HG03108 (cell line): ENCODE measurements at regions not wholly inside any gene's neighbourhood (a gene's known extent, or its start where the extent isn't known, plus 50 kb on each side); places are given as distances from the start of the nearest gene placed in this dataset.

ENCODE experiments used
- ATAC-seq: cut with Tn5 transposase; IDR thresholded peaks from one replicate; pipeline ENCODE4 v1.9.1; 2021; ENCODE audit warnings: moderate library complexity; ENCODE audit not compliant: unreplicated experiment

DNA sequence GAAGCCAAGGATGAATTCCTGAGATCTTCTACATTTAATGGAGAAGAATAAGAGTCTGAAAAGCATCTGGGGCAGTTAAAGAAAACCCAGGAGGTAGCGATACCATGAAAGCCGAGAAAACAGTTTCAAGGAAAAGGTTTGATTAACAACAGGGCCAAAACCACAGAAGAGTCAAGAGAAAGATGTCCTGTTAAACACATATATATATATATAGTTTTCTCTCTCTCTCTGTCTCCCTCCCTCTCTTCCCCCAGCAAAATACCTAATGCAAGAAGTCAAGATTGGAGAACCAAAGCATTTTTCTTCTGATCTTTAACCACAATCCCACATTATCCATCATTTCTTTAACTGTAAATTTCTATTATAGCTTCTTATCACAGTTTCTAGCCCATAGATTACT is 261.4 kb downstream of the SNX13 start:
- no peak for ATAC-seq

- no peak for ATAC-seq
Measured at GRCh38 chr7:17679458-17679857, 260.8 kb downstream of the SNX13 start.

- ATAC-seq, result no peak
Measured at GRCh38 chr7:17680026-17680425, 260.3 kb downstream of the SNX13 start.

GRCh38 chr7:17680943-17681351 is 259.3 kb downstream of the SNX13 start:
- no peak for ATAC-seq

DNA sequence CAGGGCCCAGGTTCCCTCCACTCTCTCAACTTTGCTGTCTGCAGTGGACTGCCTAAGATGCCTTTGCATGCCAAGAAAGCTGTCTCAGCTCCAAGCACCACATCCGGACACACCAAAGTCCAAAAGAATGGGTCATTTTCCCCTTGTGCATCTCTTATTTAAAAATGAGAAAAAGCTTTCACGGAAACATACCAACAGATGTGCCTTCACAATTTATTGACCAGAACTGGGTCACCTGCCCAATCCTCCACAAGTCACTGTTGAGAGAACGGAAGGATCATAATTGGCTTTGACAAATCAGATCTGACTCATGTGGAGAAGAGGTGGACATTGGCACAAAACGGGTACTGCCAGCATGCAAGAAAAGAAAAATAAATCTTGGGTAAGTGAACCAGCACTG is 258.3 kb downstream of the SNX13 start:
- ATAC-seq, result no peak

GRCh38 chr7:17682586-17682985 is 257.7 kb downstream of the SNX13 start:
- ATAC-seq, result no peak

DNA sequence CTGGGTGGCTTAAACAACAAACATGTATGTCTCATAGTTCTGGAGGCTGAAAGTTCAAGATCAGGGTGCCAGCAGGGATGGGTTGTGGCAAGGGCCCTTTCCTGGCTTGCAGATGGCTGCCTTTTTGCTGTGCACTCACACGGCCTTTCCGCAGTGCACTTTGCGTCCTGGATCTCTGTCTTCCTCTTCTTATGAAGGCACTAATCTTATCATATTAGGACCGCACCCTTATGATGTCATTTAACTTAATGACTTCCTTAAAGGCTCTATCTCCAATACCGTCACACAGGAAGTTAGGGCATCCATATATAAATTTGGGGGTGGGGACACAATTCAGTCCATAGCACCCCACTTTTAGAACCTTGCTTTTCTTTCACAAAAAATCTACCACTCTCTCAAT is 255.2 kb downstream of the SNX13 start:
- no peak for ATAC-seq

- ATAC-seq, result no peak
Measured at GRCh38 chr7:17687361-17687760, 252.9 kb downstream of the SNX13 start.

GRCh38 chr7:17689361-17689902 is 250.9 kb downstream of the SNX13 start:
- ATAC-seq, result no peak

GRCh38 chr7:17690030-17690429 is 250.3 kb downstream of the SNX13 start:
- peak; percentile 58 for ATAC-seq

GRCh38 chr7:17696422-17696821 is 243.9 kb downstream of the SNX13 start:
- ATAC-seq, result no peak

GRCh38 chr7:17697128-17697881 is 243.0 kb downstream of the SNX13 start:
- no peak for ATAC-seq

DNA sequence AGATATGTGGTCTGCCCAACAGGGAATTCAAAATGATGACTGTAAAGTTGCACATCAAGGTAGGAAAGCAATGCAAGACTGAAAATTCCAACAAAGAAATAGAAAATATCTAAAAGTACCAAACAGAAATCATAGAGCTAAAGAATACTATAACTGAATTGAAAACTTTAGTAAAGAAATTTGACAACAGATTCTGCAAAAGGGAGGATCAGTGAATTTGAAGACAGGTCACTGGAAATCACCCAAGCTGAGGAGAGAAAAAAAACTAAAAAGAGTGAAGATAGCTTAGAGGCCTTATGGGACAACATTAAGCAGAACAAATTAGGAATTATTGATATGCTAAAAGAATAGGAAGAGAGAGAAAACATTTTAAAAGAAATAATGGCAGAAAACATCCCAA is 240.6 kb downstream of the SNX13 start:
- no peak for ATAC-seq

DNA sequence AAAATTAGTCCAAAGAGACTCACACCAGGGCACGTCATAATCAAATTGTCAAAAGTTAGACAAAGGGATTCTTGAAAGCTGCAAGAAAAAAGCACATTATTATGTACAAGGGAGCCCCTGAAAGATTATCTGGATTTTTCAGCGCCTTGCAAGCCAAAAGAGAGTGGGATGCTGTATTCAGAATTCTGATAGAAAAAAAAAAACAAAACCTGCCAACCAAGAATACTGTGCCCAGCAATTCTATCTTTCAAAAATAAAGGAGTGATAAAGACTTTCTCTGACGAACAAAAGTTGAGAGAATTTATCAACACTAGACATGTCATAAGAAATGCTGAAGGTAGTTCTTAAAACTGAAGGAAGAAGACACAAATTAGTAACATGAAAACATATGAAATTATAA is 240.2 kb downstream of the SNX13 start:
- no peak for ATAC-seq

DNA sequence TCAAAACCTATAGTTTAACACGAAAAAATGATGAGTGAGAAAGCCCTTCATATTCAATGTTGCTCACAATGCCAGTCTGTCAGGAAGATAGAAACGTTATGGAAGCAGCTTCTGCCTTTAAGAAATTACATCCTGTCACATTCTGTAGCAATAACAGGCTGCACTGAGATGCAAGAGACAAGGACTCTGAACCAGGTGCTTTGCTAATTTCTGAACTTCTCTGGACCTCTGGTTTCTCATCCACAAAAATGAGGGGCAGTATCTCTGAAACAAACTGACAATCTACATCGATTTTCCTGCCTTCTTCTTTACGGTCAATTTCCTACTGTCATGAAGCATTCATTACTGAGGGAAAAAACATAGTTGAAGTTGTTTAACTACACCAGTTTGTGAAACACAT is 234.0 kb downstream of the SNX13 start:
- no peak for ATAC-seq

DNA sequence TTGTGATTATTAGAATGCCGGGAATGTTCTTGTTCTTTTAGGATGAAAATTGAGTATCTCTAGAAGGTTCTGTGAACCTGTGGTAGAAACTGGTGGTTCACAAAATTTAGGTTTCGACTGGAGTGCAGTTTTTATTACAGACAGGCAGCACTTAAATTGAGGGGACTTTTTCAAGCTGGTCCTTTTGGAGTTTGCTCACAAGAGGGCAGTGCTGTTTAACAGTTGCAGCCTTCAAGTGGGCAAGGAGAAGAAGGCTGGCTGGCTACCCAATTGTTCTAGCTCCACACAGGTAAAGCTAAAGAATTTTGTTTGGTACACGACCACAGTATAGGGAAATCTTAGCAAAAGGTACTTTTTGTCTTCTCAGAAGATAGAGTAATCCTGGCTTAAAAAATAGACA is 233.6 kb downstream of the SNX13 start:
- no peak for ATAC-seq

- no peak for ATAC-seq
Measured at GRCh38 chr7:17709127-17709526, 231.2 kb downstream of the SNX13 start.

- ATAC-seq, result no peak
Measured at GRCh38 chr7:17709599-17709998, 230.7 kb downstream of the SNX13 start.

GRCh38 chr7:17710312-17710711 is 230.0 kb downstream of the SNX13 start:
- no peak for ATAC-seq

GRCh38 chr7:17713584-17713983 is 226.7 kb downstream of the SNX13 start:
- no peak for ATAC-seq

- no peak for ATAC-seq
Measured at GRCh38 chr7:17716816-17717215, 223.5 kb downstream of the SNX13 start.

DNA sequence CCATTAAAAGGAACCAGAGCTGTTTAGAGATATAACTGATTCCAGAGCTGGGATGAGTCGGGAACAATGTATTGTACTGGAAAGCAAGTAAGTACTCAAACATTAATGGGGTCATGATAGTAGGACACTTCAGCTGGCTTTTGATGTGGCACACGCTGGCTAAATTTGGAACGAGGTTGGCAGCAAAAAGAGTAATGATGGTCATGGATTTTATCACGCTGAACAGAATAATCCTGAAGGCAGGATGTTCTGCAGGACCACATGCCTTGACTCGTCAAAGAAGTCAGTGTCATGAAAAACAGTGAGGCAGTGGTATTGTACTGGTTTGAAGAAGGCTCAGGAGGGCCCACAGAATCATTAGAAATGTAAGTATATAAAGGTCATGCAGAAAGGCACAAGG is 220.3 kb downstream of the SNX13 start:
- ATAC-seq, result no peak

GRCh38 chr7:17721736-17722285 is 218.5 kb downstream of the SNX13 start:
- no peak for ATAC-seq
